Myocyte (in vitro differentiated cells): ENCODE measurements at regions not wholly inside any gene's neighbourhood (a gene's known extent, or its start where the extent isn't known, plus 50 kb on each side); places are given as distances from the start of the nearest gene placed in this dataset.
"Not testable (repeated sequence)": the region's sequence is repeated elsewhere in the genome, so short reads cannot be mapped to it uniquely, and the experiment has no call there.

Experiments
- DNase-seq: peaks from one replicate; pipeline ENCODE4 v3.0.0-alpha.2; 2012; ENCODE audit warnings: low read depth

DNA sequence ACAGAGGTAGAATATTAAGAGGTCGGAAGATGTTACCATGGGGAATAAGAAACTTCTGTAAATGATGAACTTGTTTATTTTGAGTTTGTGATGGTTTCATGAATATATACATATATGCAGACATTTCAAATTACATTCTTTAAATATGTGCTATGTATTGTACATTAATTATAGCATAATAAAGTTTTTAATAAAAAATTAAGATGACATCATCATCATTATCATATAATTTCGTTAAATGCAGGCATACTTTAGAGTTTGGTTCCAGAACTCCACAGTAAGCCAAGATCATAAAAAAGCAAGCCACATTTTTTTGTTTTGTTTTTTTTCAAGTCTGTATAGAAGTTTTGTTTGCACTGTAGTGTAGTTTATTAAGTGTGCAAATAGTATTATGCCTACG lies 1403.5 kb downstream of the EFNA5 start:
- DNase-seq = no peak

- DNase-seq = peak; percentile 16
Observed at GRCh38 chr5:106262395-106262794, 1408.3 kb downstream of the EFNA5 start.

DNA sequence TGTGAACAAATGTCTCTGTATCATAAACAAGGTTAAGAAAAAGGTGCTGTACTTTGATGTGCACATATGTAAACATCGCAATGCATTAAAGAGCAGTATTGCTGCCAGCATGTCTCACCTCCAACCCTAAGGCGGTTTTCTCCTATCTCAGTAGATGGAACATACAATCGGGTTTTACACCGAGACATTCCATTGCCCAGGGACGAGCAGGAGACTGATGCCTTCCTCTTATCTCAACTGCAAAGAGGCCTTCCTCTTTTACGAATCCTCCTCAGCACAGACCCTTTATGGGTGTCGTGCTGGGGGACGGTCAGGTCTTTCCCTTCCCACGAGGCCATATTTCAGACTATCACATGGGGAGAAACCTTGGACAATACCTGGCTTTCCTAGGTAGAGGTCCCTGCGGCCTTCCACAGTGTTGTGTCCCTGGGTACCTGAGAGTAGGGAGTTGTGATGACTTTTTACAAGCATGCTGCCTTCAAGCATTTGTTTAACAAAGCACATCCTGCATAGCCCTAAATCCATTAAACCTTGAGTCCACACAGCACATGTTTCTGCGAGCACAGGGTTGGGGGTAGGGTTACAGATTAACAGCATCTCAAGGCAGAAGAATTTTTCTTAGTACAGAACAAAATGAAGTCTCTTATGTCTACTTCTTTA lies 1411.2 kb downstream of the EFNA5 start:
- not testable (repeated sequence) for DNase-seq

DNA sequence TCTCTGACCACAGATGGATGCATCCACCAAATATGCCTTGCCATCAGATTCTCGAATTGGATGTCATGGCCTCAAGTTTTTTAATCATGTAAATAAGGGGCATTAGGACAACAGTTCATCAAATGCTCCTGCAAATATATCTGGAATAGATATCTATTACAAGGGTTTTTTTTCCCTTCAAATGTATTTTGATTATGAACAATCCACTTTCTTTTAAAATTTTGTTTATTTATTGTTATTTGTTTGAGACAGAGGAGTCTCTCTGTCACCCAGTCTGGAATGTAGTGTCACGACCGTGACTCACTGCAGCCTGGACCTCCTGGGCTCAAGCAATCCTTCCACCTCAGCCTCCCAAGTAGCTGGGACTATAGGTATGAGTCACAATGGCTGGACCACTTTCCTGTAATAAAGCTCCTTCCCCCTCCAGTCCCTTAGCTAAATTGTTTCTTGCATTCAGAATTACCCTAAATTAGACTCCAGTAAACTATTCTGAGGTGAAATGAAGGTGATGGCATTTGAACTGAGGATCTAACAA lies 1412.1 kb downstream of the EFNA5 start:
- no peak for DNase-seq

- no peak for DNase-seq
Observed at GRCh38 chr5:106254784-106255183, 1416.0 kb downstream of the EFNA5 start.

GRCh38 chr5:106246044-106246745 lies 1424.5 kb downstream of the EFNA5 start:
- DNase-seq = not testable (repeated sequence)

DNA sequence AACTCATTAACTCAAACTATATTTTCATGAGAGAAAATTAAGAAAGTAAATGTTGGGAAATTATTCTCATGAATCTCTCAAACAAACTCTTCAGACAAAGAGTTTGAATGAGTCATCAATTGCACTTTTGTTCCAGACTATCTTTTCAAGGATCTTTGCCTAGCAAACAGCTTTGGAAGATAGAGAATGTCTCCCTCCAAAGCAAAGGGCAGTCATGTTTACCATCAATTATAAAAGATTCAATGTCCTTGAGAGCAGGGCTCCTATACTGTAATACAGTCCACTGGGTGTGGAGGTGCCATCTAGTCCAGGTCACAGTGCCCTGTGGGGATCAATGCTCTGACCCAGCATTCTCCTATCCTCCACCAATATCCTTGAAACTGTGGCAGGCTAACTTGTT lies 1429.3 kb downstream of the EFNA5 start:
- DNase-seq = no peak

GRCh38 chr5:106205916-106206571 lies 1464.7 kb downstream of the EFNA5 start:
- no peak for DNase-seq

GRCh38 chr5:106202035-106202434 lies 1468.7 kb downstream of the EFNA5 start:
- no peak for DNase-seq

- no peak for DNase-seq
Observed at GRCh38 chr5:106200971-106201370, 1469.8 kb downstream of the EFNA5 start.

DNA sequence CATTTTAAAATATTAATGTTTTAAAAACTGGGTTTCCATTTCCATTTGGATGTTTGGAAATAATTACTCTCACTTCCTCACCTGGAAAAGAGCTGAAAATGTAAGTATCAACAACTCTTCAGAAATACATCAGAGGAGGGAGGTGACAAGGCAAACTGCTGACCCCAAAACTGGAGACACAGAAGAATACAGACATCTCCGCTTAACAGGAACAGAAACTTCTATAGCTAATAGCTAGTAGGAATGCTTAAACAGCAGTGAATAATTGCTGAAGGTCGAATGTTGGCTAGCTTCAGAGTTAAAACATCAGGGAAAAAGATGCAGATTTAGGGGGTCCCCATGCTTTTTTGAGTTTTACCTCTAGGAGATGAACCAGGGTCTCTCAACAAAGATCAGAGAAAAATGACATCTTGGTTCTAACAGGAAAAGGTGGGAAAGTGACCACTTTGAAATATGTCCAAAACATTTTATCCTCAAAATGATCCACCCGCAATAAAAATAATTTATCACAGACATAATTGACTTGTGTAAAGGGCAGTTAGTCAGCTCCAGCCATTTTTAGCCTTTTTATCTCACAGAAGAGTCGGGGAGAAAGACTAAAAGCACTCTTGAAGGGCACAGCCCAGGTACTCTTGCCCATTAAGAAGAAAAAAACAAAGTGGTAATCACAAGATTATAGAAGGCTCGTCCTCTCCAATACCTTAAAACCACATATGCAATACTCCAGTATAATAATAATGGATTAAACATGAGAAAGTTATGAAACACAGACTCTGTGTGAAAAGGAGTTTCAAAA lies 1474.9 kb downstream of the EFNA5 start:
- no peak for DNase-seq

- no peak for DNase-seq
Observed at GRCh38 chr5:106189121-106189809, 1481.5 kb downstream of the EFNA5 start.

DNA sequence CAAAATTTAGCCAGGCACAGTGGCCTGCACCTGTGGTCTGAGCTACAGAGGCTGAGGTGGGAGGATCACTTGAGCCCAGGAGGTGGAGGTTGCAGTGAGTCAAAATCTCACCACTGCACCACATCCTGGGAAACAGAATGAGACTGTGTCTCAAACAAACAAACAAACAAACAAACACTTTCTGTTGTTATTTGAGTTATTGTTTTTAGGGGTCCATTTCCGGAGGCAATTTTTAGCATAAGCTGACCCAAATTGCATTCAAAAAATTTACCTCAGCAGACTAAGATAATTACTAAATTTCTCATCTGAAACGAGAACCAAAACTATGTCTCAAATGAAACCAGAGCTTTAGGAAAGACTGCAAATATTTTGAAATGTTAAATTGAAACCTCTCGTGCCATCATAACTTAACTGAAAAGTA lies 1485.1 kb downstream of the EFNA5 start:
- no peak for DNase-seq

GRCh38 chr5:106174903-106175302 lies 1495.8 kb downstream of the EFNA5 start:
- no peak for DNase-seq

GRCh38 chr5:106172681-106173532 lies 1497.8 kb downstream of the EFNA5 start:
- peak; percentile 35 for DNase-seq

DNA sequence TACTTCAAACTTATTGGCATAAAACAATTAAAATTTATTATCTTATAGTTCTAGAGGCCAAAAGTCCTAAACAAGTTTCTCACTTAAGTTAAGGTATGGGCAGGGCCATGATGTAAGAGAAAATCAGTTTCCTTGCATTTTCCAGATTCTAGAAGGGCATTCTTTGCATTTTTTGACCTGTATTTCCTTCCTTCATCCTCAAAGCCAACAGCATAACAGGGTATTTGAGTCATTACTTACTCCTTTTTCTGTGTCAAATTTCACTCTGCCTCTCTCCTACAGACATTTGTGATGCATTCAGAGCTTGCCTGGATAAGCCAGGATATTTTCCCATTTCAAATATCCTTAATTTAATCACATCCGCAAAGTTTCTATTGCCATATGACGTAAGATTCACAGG lies 1499.0 kb downstream of the EFNA5 start:
- DNase-seq = no peak

DNA sequence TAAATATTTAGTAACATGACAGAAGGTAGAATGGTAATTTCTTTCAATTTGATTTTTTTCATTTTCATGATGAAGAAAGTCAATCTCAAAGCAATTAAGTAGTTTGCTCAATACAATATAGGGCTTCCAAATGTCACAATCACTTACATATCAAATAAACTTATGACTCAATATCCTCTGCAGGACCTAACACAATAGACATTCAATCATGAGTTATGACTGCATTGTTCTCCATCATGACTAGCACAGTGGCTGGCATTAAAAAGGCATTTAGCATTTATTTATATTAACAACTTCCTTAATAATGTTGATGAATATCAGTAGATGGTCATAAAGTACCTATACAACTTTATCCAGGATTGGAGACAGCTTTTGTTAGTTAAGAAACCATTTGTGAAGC lies 1499.6 kb downstream of the EFNA5 start:
- no peak for DNase-seq

GRCh38 chr5:106167766-106168165 lies 1503.0 kb downstream of the EFNA5 start:
- DNase-seq = no peak

- DNase-seq = no peak
Observed at GRCh38 chr5:106163233-106163632, 1507.5 kb downstream of the EFNA5 start.

- DNase-seq = no peak
Observed at GRCh38 chr5:106159616-106160015, 1511.1 kb downstream of the EFNA5 start.
